ENCODE measurements at regions not wholly inside any gene's neighbourhood (a gene's known extent, or its start where the extent isn't known, plus 50 kb on each side); places are given as distances from the start of the nearest gene placed in this dataset.

GRCh38 chrX:88908056-88908455, 161.0 kb downstream of the CPXCR1 start:
- TF ChIP-seq POLR2A (IDR thresholded peaks at IDR 0.05; ENCODE audit: low read depth, low read length) = no peak
- TF ChIP-seq, protein P1, sequence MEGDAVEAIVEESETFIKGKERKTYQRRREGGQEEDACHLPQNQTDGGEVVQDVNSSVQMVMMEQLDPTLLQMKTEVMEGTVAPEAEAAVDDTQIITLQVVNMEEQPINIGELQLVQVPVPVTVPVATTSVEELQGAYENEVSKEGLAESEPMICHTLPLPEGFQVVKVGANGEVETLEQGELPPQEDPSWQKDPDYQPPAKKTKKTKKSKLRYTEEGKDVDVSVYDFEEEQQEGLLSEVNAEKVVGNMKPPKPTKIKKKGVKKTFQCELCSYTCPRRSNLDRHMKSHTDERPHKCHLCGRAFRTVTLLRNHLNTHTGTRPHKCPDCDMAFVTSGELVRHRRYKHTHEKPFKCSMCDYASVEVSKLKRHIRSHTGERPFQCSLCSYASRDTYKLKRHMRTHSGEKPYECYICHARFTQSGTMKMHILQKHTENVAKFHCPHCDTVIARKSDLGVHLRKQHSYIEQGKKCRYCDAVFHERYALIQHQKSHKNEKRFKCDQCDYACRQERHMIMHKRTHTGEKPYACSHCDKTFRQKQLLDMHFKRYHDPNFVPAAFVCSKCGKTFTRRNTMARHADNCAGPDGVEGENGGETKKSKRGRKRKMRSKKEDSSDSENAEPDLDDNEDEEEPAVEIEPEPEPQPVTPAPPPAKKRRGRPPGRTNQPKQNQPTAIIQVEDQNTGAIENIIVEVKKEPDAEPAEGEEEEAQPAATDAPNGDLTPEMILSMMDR (IDR thresholded peaks at IDR 0.05; ENCODE audit: extremely low read depth in 1 of 2, insufficient read depth in 1 of 2, low read depth in 1 of 2, low read length in 2 of 2) = no peak
- no peak for TF ChIP-seq EZH2 (IDR thresholded peaks at IDR 0.05; ENCODE audit: borderline replicate concordance, low read depth, low read length, severe bottlenecking)
